Activated CD4-positive, alpha-beta T cell treated with anti-CD3 and anti-CD28 coated beads, Interleukin-2, Interleukin-4, amounts not matched to agents 100 ng/mL and 50 ng/mL, durations not matched to agents 16 hours and 8 hours (primary cell): ENCODE measurements at regions not wholly inside any gene's neighbourhood (a gene's known extent, or its start where the extent isn't known, plus 50 kb on each side); places are given as distances from the start of the nearest gene placed in this dataset.
"Not testable (repeated sequence)": the region's sequence is repeated elsewhere in the genome, so short reads cannot be mapped to it uniquely, and the experiment has no call there.

Source experiments
- DNase-seq: peaks from one replicate; pipeline ENCODE4 v3.0.0-alpha.2; 2020; ENCODE audit warnings: low spot score

DNA sequence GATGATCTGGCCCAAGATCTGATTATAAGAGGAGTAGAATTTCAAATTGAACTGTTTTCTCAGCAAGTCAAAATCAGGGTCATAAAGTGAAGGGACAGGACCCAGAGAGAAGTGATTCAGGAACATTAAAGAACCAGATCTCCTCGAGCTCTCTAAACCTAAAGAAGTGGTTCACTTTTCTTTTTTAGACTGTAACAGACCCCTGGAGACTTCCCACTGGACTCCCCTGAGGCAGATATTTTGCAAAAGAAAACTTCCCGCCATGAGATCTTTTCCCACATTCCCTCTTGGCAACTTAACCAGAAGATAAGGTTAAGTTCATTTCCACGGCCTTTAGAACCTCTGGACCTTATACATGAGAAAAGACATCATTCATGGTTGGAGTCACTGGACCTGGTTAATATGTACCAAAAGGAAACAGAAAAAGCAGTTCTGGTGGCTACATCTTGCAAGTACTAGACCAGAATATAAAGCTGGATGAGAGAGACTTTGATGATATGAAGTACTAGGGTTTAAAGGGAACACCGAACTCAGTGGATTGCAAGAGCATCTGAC is 1061.4 kb downstream of the MRPL39 start:
- no peak for DNase-seq

DNA sequence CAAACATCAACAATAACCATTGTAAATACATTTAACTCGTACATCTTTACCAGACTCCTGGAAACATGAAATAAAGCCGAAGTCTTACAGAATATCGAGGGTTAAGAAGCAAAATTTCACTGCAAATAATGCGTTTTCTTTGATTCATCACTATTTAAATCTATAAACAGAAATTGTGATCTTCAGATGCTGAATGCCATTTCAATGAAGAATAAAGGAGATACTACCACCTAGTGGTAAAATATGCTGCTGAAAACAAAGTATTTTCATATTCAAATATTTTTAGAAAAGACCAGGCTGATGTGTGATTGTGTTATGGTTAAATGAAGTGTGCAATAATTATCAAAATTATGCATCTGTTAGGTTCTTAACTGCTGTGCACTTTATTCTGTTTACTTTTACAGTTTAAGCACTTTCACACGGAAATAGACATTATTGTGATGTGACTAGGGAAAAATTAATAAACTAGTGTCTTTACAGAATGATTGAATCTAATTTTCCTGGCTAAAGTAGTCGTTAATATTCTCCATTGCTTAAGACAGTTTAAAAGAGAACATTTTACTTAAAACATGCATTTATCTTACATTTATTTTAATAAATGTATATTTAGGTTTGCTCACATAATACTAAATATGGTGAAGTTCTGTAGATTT is 1093.1 kb downstream of the MRPL39 start:
- no peak for DNase-seq

DNA sequence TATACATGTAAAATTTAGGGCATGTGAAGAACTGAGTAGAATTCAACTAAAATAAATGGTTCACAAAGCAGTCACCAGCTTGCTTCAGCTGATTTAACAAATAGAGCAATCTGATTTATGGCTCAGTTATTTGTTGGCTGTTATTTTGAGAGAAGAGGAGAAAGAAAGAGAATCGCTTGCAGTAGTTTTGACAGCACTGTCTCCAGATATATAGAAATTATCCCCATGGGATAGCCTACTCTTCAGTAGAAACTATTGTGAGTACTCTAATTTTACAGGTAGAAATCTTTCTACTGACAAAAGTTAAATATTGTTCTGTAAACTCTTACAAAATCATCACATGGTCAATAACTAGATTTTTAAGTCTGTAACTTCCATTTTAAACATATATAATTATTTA is 1098.2 kb downstream of the MRPL39 start:
- no peak for DNase-seq

DNA sequence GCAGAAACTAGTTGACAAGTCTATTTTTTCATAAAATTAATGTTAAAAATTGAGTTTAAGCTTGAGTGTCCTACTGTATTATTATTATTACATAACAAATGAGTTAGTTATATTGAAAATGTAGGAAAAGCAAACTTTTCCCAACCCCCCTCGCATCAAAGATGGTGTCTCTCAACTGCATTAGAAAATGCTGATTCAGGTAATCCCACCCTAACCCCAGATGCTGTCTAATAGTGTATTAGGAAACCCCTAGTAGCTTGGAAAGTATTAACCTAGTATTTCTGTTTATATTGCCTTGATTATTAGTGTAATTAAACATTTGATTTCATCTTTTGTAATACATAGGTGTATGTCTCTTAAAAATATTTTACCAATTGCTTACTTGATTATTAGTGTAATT is 1120.3 kb downstream of the MRPL39 start:
- DNase-seq, result no peak

DNA sequence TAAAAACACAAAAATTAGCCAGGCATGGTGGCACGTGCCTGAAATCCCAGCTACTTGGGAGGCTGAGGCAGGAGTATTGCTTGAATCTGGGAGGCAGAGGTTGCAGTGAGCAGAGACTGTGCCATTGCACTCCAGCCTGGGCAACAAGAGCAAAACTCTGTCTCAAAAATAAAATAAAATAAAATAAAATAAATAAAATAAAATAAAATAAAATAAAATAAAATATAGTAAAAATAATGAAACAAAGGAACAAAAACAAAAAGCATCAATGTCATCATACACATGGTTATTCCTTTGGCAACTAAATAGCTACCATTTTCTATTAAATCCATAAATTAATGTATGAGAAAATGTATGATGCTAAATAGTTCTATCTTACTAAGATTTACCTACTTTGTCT is 1123.9 kb downstream of the MRPL39 start:
- DNase-seq, result not testable (repeated sequence)

DNA sequence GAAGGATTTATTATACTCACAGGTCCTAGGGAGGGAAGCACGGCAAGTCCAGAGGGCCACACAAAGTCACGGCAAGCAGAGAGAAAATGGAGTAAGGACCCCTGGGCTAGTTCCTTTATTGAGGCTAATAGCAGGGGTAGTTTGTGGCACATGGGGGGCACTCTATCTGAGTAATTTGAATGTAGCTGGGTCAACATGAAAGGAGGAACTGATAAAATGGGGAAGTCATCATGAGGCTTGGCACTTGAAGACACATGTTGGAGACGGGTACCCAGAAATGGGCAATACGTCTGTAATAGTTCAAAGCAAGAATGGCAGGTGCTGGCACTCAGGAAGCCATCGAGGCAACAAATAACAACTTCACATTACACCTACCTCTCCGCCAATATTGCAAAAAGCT is 1136.4 kb downstream of the MRPL39 start:
- DNase-seq, result no peak

DNA sequence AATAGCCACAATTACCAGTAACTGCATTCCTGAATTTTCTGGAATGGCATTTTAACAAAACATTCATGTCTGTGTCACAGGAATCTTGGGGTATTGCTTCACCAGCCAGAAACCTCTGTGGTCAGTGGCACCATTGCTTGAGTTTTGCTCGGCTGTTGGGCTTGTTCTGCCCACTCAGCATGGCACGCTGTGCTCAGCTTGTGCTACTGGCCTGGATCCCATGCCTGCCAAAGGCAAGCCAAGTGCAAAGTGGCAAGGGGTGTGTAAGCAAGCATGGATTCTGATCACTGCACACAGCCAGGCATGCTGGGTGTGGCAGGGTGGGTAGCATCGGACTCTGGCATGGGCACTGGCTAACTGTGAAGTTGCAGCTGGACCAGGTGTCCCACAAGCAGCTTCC is 1150.9 kb downstream of the MRPL39 start:
- DNase-seq, result no peak

DNA sequence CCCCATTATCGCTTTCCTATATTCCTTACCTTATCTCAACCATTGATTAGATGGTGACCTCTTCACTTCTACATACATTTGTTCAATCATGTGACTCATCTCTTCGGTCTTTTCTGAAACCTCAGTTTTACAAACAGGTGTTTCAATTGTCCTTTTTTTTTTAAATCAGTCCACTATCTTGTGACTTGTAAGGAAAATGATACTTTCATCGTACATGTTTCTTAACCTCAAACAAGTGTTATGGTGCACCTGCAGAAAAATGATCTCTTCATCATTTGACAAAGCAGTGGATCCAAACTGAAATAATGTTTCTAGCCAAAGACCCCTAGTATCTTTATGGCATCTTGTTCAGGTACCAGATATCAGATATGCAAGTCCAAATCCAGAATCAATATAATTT is 1157.2 kb downstream of the MRPL39 start:
- no peak for DNase-seq

DNA sequence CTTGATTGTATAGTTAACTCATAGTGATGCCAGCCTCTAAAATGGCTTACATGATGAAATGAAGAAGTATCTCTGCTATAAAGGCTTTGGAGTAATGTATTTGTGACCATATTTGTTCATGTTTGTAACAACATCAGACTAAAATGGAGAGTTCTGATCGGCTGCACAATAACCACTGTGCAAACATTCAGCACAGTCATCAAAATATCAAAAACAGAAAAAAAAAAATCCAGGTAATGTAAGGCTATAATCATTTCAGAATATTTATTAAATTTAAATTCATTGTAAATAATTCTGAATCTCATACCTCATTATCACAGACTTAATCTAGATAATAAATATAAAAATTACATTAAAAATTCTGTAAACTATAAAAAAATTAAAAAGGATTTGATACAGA is 1161.8 kb downstream of the MRPL39 start:
- DNase-seq, result no peak

DNA sequence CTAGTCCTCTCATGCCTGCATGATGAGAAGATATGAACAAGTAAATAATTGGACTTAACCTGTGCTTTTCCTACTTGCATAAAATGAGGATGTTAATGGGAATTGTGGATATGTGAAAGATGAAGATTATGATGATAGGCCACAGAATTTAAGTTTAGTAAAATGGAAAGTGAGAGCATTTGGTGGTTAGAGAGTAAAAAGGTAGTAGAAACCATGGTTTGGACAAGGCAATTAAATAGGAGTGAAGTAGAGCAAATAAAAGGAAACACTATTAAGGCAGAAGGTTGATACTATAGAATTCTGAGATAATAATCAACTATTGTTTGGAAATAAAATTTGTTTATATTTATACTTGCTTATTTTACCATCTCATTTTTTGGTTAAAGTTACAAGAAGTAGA is 1162.5 kb downstream of the MRPL39 start:
- no peak for DNase-seq

DNA sequence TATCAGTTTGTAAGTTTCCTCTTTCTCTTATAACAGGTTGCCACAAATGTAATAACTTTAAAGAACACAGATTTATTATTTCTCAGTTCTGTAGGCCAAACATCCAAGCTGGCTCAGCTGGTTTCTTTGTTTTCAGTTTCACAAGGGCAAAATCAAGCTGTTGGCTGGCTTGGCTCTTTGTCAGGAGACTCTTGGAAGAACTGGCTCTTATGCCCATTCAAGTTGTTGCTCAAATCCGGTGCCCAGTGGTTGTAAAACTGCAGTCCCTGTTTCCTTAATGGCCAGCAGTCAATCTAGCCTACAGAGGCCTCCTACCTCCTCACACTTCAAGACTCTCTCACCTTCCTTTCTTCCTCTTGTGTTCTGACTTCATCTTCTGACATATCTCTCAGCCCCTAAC is 1171.0 kb downstream of the MRPL39 start:
- no peak for DNase-seq

DNA sequence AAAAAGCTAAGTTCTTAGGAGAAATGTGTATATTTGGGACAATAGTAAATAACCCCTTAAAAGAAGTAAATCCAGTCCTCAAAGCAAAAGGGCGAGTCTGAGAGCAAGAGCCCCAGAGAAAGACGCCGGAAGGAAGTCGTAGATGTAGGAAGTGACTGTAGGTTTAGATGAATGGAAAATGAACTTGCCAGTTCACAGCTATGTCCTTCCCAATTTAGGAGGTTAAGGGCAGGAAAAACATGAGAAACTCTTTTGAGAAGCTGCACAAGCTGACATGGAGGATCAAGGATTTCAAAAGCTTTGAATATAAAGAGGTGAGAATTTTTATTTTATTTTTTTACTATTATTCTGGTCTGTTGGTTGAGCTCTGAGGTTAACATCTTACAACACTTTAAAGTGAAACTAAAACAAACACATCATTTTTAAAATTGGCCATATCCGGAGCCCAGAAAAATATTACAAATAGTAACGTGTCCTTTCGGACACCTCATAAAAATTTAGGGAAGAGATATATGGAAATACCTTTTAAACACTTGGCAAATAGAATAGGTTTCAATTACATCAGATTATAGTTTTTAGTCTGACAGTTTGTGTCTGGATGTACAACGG is 1178.6 kb downstream of the MRPL39 start:
- peak; percentile 1 for DNase-seq

DNA sequence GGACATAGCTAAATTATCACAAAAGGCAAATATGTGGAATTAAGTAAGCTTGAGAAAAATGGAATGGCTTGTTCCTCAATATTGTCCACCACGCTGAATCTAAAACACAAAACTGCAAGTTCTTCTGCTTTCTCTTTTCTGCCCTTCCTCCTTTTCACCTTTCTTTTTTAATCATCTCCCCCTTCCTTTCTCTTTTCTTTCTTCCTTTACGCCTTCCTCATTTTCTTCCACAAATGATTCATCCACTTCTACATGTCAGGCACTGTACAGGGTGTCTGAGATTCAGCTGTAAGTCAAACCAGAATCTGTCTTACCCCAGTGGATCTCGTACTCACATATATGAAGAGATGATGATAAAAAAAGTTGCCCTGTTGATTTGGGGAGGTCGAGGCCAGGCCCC is 1182.5 kb downstream of the MRPL39 start:
- no peak for DNase-seq

DNA sequence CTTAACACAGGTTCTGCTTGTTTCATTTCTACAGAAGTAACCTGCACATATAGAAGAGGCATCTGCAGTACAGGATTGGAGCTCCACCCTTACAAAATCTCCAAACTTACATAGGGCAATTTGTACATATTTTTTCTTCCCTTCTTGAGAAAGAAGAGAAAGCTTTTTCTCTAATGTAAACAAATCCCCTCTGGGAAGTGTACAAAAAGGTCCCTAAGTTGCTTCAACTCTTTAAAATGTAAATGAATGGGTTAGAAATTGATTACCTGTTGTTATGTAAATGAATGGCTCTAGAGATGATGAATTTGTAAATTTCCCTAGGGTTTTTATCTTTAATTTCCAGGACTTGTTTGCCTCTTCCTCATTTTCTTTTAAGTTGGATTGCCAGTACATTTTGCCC is 1183.7 kb downstream of the MRPL39 start:
- DNase-seq, result no peak

DNA sequence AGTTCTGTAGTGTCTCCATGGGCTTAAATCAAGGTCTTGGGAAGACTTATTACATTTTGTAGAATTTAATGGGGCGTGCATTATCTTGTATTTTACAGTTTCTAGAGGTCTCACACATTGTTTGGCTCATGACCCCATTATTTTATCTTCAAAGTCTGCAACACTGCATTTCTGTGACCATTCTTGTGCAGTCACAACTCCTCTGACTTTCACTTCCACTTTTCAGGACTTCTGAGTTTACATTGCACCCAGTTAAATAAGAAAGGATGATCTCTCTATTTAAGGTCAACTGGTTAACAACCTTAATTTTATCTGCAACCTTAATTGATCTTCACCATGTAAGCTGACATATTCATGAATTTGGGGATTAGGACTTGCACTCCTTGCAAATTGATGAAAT is 1186.6 kb downstream of the MRPL39 start:
- no peak for DNase-seq

DNA sequence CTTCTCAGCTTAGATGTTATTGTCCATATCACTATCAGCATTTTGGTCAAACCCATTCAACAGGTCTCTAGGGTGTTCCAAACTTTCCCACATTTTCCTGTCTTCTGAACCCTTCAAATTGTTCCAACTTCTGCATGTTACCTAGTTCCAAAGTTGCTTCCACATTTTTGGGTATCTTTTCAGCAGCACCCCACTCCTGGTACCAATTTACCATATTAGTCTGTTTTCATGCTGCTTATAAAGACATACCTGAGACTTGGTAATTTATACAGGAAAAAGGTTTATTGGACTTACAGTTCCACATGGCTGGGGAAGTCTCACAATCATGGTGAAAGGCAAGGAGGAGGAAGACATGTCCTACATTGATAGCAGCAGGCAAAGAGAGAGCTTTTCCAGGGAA is 1187.6 kb downstream of the MRPL39 start:
- DNase-seq, result not testable (repeated sequence)

DNA sequence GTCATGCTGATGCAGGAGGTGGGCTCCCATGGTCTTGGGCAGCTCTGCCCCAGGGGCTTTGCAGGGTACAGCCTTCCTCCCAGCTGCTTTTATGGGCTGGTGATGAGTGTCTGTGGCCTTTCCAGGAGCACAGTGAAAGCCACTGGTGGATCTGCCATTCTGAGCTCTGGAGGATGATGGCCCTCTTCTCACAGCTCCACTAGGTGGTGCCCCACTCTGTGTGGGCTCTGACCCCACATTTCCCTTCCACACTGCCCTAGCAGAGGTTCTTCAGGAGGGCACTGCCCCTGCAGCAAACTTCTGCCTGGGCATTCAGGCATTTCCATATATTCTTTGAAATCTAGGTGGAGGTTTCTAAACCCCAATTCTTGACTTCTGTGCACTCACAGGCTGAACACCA is 1188.6 kb downstream of the MRPL39 start:
- DNase-seq, result no peak

DNA sequence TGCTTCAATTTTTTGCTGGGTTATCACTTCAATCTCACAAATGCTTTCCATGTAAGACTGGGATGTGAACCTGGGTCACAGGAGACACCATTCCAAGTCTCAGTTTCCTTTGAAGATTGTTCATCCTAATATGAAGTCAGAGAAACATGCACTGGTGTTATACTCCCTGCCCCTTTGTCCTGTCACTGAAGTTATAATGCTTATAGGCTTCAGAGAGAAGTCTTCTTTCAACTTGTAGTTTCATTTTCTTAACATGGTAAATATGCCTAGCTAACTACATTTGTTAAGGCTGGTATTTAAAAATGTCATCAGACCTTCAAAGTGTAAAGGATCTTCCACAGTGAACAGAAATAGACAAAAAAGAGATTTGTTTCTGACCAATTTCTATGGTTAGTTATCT is 1195.9 kb downstream of the MRPL39 start:
- no peak for DNase-seq

DNA sequence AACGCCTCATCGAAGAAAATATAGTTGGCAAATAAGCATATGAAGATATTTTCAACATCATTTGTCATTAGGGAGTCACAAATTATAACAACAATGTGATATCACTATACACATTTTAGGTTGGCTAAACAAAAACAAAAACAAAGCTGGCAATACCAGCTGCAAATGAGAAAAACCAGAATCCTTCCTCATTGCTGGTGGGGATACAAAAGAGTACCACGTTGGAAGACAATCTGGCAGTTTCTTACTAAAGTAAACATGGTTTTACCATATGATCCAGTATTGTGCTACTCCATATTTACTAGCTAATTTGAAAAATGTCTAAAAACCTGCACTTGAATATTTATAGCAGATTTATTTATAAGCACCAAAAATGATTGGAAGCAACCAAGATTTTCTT is 1204.1 kb downstream of the MRPL39 start:
- no peak for DNase-seq

DNA sequence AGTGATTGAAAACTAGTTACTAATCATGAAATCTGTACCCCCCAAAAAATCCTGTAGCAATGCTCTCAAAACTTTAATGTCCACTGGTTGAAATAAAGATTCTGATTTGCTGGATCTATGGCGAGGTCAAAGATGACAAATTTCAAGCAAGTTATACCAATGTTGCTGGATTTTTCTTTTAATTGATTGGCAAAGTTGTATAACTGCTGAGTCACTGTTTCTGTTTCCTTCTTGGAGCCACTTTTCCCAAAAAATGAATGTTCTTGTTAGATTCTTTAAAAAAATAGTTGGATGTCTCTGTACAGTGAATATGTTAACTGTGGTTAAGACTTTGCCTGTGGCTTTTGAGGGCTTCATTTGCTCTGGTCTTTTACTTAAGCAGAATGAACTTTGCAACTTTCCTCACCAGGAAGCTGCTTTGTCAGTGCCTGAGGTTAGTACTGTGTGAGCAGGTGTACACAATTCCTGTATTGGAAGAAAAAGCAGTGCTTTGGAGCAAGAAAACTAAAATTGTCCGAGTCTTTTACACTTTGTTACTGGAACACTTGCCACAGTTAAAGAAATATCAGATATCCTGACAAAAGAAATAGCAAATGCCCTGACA is 1211.9 kb downstream of the MRPL39 start:
- DNase-seq, result no peak

DNA sequence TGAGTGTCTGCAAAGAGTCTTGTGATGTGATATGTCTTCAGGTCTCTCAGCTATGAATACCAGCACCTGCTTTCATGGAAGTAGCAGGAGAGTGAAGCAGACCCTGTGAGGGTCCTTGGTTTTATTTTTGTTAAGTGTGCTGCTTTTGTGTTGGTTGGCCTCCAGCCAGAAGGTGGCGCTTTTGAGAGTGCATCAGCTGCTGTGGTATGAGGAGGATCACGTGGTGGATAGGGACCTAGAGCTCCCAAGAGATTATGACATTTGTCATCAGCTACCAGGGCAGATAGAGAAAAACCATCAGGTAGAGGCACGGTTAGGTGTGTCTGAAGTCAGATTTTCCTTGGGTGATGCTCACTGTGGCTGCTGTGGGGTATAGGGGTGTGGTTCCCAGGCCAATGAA is 1232.1 kb downstream of the MRPL39 start:
- peak; percentile 25 for DNase-seq

DNA sequence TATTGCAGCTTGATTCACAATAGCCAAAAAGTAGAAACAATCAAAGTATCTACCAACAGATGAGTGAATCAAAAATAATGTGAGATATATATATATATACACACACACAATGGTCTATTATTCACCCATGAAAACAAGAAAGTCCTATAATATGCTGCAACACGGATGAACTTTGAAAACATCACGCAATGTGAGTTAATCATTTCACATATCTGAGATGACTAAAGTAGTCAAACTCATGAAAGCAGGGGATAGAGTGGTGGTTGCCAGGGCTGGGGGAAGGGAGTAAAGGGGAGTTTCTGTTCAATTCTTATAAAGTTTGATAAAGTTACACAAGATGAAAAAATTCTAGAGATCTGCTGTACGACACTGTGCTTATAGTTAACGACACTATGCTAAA is 1234.8 kb downstream of the MRPL39 start:
- no peak for DNase-seq

DNA sequence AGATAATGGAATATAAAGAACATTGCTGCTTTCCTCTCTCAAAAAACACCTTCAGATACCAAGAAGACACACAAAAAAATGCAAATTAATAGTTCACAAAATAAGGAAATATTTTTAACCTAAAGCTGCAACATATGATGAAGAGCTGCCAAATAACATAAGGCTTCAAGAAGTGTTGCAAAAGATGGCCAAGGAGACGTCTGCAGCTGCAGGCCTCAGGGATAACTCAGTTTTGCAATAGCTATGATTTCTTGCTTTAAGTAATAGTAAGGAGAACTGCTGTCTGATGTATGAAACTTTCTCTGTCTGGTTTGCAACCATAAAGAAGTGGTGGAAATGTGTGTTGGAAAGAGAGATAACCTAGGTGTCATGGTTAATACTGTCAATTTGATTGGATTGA is 1237.5 kb downstream of the MRPL39 start:
- no peak for DNase-seq

DNA sequence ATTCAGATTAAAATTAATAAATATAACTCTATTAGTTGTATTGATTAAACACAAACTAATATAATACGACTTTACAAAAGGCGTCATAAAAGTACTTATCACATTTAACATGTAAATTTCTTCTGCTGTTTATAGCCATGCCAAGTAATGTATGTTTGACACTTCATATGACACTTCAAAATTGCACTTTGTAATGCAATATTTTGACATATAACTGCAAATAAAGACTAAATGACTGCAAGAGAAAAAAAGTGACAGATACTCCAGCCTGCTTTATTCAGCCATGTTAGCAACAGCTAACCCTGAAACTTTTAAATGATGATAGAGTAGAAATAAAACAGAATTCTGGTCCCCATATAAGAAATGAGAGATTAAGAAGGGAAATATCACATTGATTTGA is 1238.0 kb downstream of the MRPL39 start:
- no peak for DNase-seq
